HPDE6-E6E7 (cell line): ENCODE measurements at regions not wholly inside any gene's neighbourhood (a gene's known extent, or its start where the extent isn't known, plus 50 kb on each side); places are given as distances from the start of the nearest gene placed in this dataset.

Source experiments
- DNase-seq: peaks from one replicate; pipeline ENCODE4 v3.0.0; 2011; ENCODE audit warnings: missing footprints; ENCODE audit errors: extremely low spot score

GRCh38 chr7:79716329-79716728 lies 262.9 kb upstream of the MAGI2 start:
- no peak for DNase-seq

GRCh38 chr7:79714081-79714480 lies 260.6 kb upstream of the MAGI2 start:
- no peak for DNase-seq

- no peak for DNase-seq
Observed at GRCh38 chr7:79713276-79713675, 259.8 kb upstream of the MAGI2 start.

GRCh38 chr7:79711660-79712059 lies 258.2 kb upstream of the MAGI2 start:
- no peak for DNase-seq

- no peak for DNase-seq
Observed at GRCh38 chr7:79709574-79710409, 256.3 kb upstream of the MAGI2 start.

GRCh38 chr7:79702116-79702515 lies 248.6 kb upstream of the MAGI2 start:
- no peak for DNase-seq

- peak; percentile 50 for DNase-seq
Observed at GRCh38 chr7:79692015-79692414, 238.5 kb upstream of the MAGI2 start.

- no peak for DNase-seq
Observed at GRCh38 chr7:79691074-79691473, 237.6 kb upstream of the MAGI2 start.

GRCh38 chr7:79684384-79684783 lies 230.9 kb upstream of the MAGI2 start:
- DNase-seq = no peak

- DNase-seq = no peak
Observed at GRCh38 chr7:79683916-79684315, 230.4 kb upstream of the MAGI2 start.

- no peak for DNase-seq
Observed at GRCh38 chr7:79683185-79683890, 229.9 kb upstream of the MAGI2 start.

GRCh38 chr7:79681454-79681853 lies 228.0 kb upstream of the MAGI2 start:
- no peak for DNase-seq

- no peak for DNase-seq
Observed at GRCh38 chr7:79673969-79674368, 220.5 kb upstream of the MAGI2 start.

GRCh38 chr7:79673421-79673820 lies 220.0 kb upstream of the MAGI2 start:
- no peak for DNase-seq

GRCh38 chr7:79668292-79668691 lies 214.8 kb upstream of the MAGI2 start:
- DNase-seq = no peak

GRCh38 chr7:79666472-79666871 lies 213.0 kb upstream of the MAGI2 start:
- no peak for DNase-seq

GRCh38 chr7:79664884-79665676 lies 211.6 kb upstream of the MAGI2 start:
- DNase-seq = no peak

GRCh38 chr7:79658304-79658703 lies 204.8 kb upstream of the MAGI2 start:
- DNase-seq = no peak

- DNase-seq = no peak
Observed at GRCh38 chr7:79653136-79653631, 199.7 kb upstream of the MAGI2 start.

- DNase-seq = no peak
Observed at GRCh38 chr7:79652619-79653018, 199.2 kb upstream of the MAGI2 start.

GRCh38 chr7:79647711-79648110 lies 194.2 kb upstream of the MAGI2 start:
- no peak for DNase-seq

- DNase-seq = no peak
Observed at GRCh38 chr7:79646278-79646677, 192.8 kb upstream of the MAGI2 start.
